ENCODE measurements at regions not wholly inside any gene's neighbourhood (a gene's known extent, or its start where the extent isn't known, plus 50 kb on each side); places are given as distances from the start of the nearest gene placed in this dataset.

DNA sequence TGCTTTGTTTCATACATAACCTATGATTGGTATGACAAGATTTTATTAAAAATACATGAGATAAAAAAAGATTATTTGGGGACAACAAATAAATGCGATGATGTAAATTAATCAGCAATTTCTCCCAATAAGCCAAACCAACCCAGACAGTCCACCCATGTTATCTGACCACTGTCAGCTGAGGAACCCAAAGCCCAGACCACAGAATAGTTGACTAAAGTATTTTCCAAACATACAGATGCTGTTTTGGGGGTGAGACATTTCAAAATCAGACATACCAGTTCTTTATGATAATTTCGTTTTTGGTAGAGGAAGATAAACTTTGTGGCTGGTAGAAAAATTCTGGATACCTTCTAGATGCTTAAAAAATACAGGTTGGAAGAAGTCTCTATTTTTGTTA lies 650.8 kb upstream of the FAM241A start:
- TF ChIP-seq EP300 (IDR thresholded peaks at IDR 0.05; ENCODE audit: borderline replicate concordance) (no peak), REST (IDR thresholded peaks at IDR 0.05; ENCODE audit: low read depth) (no peak), YY1 (IDR thresholded peaks at IDR 0.05; ENCODE audit: low read depth) (no peak), CREB1 (IDR thresholded peaks at IDR 0.05; ENCODE audit: low read depth) (no peak), CEBPB (IDR thresholded peaks at IDR 0.05) (no peak), TEAD4 (IDR thresholded peaks at IDR 0.05) (no peak), MAX (IDR thresholded peaks at IDR 0.05) (no peak), TAF1 (IDR thresholded peaks at IDR 0.05; ENCODE audit: low read depth) (no peak), TCF12 (IDR thresholded peaks at IDR 0.05; ENCODE audit: low read depth) (no peak), RAD21 (IDR thresholded peaks at IDR 0.05; ENCODE audit: low read depth) (no peak), FOXM1 (IDR thresholded peaks at IDR 0.05; ENCODE audit: borderline replicate concordance, low read depth) (no peak)
- TF ChIP-seq, protein P1, sequence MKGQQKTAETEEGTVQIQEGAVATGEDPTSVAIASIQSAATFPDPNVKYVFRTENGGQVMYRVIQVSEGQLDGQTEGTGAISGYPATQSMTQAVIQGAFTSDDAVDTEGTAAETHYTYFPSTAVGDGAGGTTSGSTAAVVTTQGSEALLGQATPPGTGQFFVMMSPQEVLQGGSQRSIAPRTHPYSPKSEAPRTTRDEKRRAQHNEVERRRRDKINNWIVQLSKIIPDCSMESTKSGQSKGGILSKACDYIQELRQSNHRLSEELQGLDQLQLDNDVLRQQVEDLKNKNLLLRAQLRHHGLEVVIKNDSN (IDR thresholded peaks at IDR 0.05): no peak

Measured in Ishikawa (cell line).